GM18520 (cell line): ENCODE measurements at regions not wholly inside any gene's neighbourhood (a gene's known extent, or its start where the extent isn't known, plus 50 kb on each side); places are given as distances from the start of the nearest gene placed in this dataset.

Source experiments
- ATAC-seq: cut with Tn5 transposase; IDR thresholded peaks from one replicate; pipeline ENCODE4 v1.9.1; 2021; ENCODE audit not compliant: unreplicated experiment

- ATAC-seq: no peak
Measured at GRCh38 chr13:85406269-85406975, 392.8 kb downstream of the SLITRK6 start.

GRCh38 chr13:85405316-85405897 is 393.8 kb downstream of the SLITRK6 start:
- no peak for ATAC-seq

- no peak for ATAC-seq
Measured at GRCh38 chr13:85386424-85386823, 412.8 kb downstream of the SLITRK6 start.

- no peak for ATAC-seq
Measured at GRCh38 chr13:85383291-85383690, 415.9 kb downstream of the SLITRK6 start.

- no peak for ATAC-seq
Measured at GRCh38 chr13:85381082-85381481, 418.1 kb downstream of the SLITRK6 start.

- no peak for ATAC-seq
Measured at GRCh38 chr13:85379991-85380390, 419.2 kb downstream of the SLITRK6 start.

- ATAC-seq: no peak
Measured at GRCh38 chr13:85379433-85379832, 419.8 kb downstream of the SLITRK6 start.

GRCh38 chr13:85377783-85378182 is 421.4 kb downstream of the SLITRK6 start:
- ATAC-seq: no peak

- ATAC-seq: no peak
Measured at GRCh38 chr13:85373322-85373721, 425.9 kb downstream of the SLITRK6 start.

- no peak for ATAC-seq
Measured at GRCh38 chr13:85371254-85371653, 428.0 kb downstream of the SLITRK6 start.

- ATAC-seq: no peak
Measured at GRCh38 chr13:85368686-85369085, 430.5 kb downstream of the SLITRK6 start.

GRCh38 chr13:85367887-85368286 is 431.3 kb downstream of the SLITRK6 start:
- no peak for ATAC-seq

- no peak for ATAC-seq
Measured at GRCh38 chr13:85366759-85367417, 432.3 kb downstream of the SLITRK6 start.

GRCh38 chr13:85363504-85363903 is 435.7 kb downstream of the SLITRK6 start:
- no peak for ATAC-seq

GRCh38 chr13:85362980-85363379 is 436.2 kb downstream of the SLITRK6 start:
- ATAC-seq: no peak

GRCh38 chr13:85347251-85347650 is 452.0 kb downstream of the SLITRK6 start:
- ATAC-seq: no peak

- no peak for ATAC-seq
Measured at GRCh38 chr13:85334187-85334586, 465.0 kb downstream of the SLITRK6 start.

- no peak for ATAC-seq
Measured at GRCh38 chr13:85333506-85334020, 465.7 kb downstream of the SLITRK6 start.

- ATAC-seq: no peak
Measured at GRCh38 chr13:85332615-85333014, 466.6 kb downstream of the SLITRK6 start.

- ATAC-seq: no peak
Measured at GRCh38 chr13:85321734-85322133, 477.5 kb downstream of the SLITRK6 start.

GRCh38 chr13:85317781-85318180 is 481.4 kb downstream of the SLITRK6 start:
- no peak for ATAC-seq

- no peak for ATAC-seq
Measured at GRCh38 chr13:85316506-85317025, 482.7 kb downstream of the SLITRK6 start.
